Glutamatergic neuron (in vitro differentiated cells): ENCODE measurements at regions not wholly inside any gene's neighbourhood (a gene's known extent, or its start where the extent isn't known, plus 50 kb on each side); places are given as distances from the start of the nearest gene placed in this dataset.

Experiments used
- DNase-seq: peaks from one replicate; pipeline ENCODE4 v3.0.0; 2022
- H3K27ac Mint-ChIP-seq: one replicate; pipeline ENCODE4 v1.8.0; 2020; ENCODE audit warnings: mild to moderate bottlenecking, mixed read lengths, inconsistent platforms; ENCODE audit not compliant: unreplicated experiment
- H3K27me3 Mint-ChIP-seq: one replicate; pipeline ENCODE4 v1.8.0; 2020; ENCODE audit warnings: mild to moderate bottlenecking, moderate library complexity, mixed read lengths, inconsistent platforms; ENCODE audit not compliant: unreplicated experiment
- H3K36me3 Mint-ChIP-seq: one replicate; pipeline ENCODE4 v1.8.0; 2020; ENCODE audit warnings: mild to moderate bottlenecking, mixed read lengths, inconsistent platforms; ENCODE audit not compliant: unreplicated experiment
- H3K4me1 Mint-ChIP-seq: one replicate; pipeline ENCODE4 v1.8.0; 2020; ENCODE audit warnings: mild to moderate bottlenecking, low read depth, mixed read lengths, inconsistent platforms; ENCODE audit not compliant: unreplicated experiment
- H3K4me3 Mint-ChIP-seq: one replicate; pipeline ENCODE4 v1.8.0; 2020; ENCODE audit warnings: mild to moderate bottlenecking, mixed read lengths, inconsistent platforms; ENCODE audit not compliant: unreplicated experiment
- H3K9me3 Mint-ChIP-seq: one replicate; pipeline ENCODE4 v1.8.0; 2020; ENCODE audit warnings: mild to moderate bottlenecking, moderate library complexity, mixed read lengths, inconsistent platforms; ENCODE audit not compliant: unreplicated experiment
- TF ChIP-seq, protein P1 (sequence below): fragments of 200-600 bp; sonication (generic); IDR thresholded peaks from one replicate; pipeline ENCODE4 v1.5.0; 2021; ENCODE audit not compliant: partially characterized antibody, unreplicated experiment

- Mint-ChIP-seq H3K9me3 (no peaks in the 10 kb centered on the region), H3K36me3 (peaks cover 4% of the 10 kb centered on the region), H3K4me3 (no peak overlapping the region), H3K27me3 (peaks cover 5% of the 10 kb centered on the region), H3K4me1 (no peaks in the 10 kb centered on the region), H3K27ac (no peak overlapping the region)
- no peak for DNase-seq
- TF ChIP-seq, protein P1, sequence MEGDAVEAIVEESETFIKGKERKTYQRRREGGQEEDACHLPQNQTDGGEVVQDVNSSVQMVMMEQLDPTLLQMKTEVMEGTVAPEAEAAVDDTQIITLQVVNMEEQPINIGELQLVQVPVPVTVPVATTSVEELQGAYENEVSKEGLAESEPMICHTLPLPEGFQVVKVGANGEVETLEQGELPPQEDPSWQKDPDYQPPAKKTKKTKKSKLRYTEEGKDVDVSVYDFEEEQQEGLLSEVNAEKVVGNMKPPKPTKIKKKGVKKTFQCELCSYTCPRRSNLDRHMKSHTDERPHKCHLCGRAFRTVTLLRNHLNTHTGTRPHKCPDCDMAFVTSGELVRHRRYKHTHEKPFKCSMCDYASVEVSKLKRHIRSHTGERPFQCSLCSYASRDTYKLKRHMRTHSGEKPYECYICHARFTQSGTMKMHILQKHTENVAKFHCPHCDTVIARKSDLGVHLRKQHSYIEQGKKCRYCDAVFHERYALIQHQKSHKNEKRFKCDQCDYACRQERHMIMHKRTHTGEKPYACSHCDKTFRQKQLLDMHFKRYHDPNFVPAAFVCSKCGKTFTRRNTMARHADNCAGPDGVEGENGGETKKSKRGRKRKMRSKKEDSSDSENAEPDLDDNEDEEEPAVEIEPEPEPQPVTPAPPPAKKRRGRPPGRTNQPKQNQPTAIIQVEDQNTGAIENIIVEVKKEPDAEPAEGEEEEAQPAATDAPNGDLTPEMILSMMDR = no peak
Measured at GRCh38 chr12:78617683-78618082, 246.9 kb upstream of the SYT1 start.

DNA sequence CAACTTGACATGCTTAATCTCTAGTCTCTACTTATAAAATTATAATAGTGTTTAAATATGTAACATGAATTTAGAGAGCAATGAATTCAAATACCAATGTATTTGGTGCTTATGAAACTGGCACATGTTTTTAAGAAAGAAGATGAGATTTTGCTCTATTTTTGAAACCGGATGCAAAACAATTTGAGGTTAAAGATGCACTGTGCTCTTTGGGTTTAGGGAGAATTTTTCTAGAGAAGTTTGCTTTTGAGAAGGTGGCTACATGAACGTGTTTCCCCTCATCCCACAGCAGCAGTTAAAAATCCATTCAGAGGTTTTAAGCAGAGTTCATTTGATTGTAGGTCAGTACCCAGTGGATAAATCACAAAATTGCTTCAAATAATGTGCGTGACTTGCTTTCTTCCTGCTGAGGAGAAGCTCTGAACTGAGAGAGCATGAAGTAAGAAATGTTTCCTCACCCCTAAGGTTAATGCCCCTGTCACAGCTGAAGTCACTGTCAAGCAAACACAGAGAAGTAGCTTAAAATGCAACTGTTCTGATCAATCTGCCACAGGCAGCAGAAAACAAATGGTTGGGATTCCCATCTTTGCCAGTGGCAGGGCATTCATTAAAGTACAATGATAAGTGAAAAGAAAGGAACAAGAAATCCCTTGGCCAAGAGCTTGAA lies 241.9 kb upstream of the SYT1 start:
- TF ChIP-seq, protein P1 = no peak
- H3K4me3 Mint-ChIP-seq = no peak overlapping the region
- H3K27me3 Mint-ChIP-seq = peaks cover 2% of the 10 kb centered on the region
- DNase-seq = no peak
- H3K27ac Mint-ChIP-seq = no peak overlapping the region
- H3K36me3 Mint-ChIP-seq = peaks cover 4% of the 10 kb centered on the region
- H3K9me3 Mint-ChIP-seq = no peaks in the 10 kb centered on the region
- H3K4me1 Mint-ChIP-seq = no peaks in the 10 kb centered on the region

- Mint-ChIP-seq H3K27ac (no peak overlapping the region), H3K9me3 (no peaks in the 10 kb centered on the region), H3K4me1 (no peaks in the 10 kb centered on the region), H3K4me3 (no peak overlapping the region), H3K27me3 (no peaks in the 10 kb centered on the region), H3K36me3 (peaks cover 4% of the 10 kb centered on the region)
- TF ChIP-seq, protein P1 = no peak
- DNase-seq = no peak
Measured at GRCh38 chr12:78628491-78629100, 236.0 kb upstream of the SYT1 start.

- Mint-ChIP-seq H3K36me3 (no peaks in the 10 kb centered on the region), H3K4me3 (no peak overlapping the region), H3K4me1 (no peaks in the 10 kb centered on the region), H3K27ac (no peak overlapping the region), H3K9me3 (no peaks in the 10 kb centered on the region), H3K27me3 (no peaks in the 10 kb centered on the region)
- TF ChIP-seq, protein P1 = no peak
- no peak for DNase-seq
Measured at GRCh38 chr12:78636231-78636855, 228.2 kb upstream of the SYT1 start.
